ENCODE measurements at regions not wholly inside any gene's neighbourhood (a gene's known extent, or its start where the extent isn't known, plus 50 kb on each side); places are given as distances from the start of the nearest gene placed in this dataset.

- Histone ChIP-seq H3K27me3 (replicated peaks; ENCODE audit: insufficient read depth) (no peaks in the 10 kb centered on the region), H3K9me3 (no peaks in the 10 kb centered on the region), H3K27ac (no peak overlapping the region), H3K4me3 (no peak overlapping the region), H3K4me1 (replicated peaks) (no peaks in the 10 kb centered on the region), H3K36me3 (no peaks in the 10 kb centered on the region)
- no peak for DNase-seq (ENCODE audit: low spot score)
- TF ChIP-seq POLR2A (IDR thresholded peaks at IDR 0.05) (no peak), POLR2AphosphoS5 (IDR thresholded peaks at IDR 0.05) (no peak)
- TF ChIP-seq, protein P1, sequence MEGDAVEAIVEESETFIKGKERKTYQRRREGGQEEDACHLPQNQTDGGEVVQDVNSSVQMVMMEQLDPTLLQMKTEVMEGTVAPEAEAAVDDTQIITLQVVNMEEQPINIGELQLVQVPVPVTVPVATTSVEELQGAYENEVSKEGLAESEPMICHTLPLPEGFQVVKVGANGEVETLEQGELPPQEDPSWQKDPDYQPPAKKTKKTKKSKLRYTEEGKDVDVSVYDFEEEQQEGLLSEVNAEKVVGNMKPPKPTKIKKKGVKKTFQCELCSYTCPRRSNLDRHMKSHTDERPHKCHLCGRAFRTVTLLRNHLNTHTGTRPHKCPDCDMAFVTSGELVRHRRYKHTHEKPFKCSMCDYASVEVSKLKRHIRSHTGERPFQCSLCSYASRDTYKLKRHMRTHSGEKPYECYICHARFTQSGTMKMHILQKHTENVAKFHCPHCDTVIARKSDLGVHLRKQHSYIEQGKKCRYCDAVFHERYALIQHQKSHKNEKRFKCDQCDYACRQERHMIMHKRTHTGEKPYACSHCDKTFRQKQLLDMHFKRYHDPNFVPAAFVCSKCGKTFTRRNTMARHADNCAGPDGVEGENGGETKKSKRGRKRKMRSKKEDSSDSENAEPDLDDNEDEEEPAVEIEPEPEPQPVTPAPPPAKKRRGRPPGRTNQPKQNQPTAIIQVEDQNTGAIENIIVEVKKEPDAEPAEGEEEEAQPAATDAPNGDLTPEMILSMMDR (IDR thresholded peaks at IDR 0.05): no peak
- 76% methylated on average over 3 of the region's 3 CpGs for WGBS
- intact Hi-C loops (cut with DNase I): no loop called here
Observed at GRCh38 chr1:55338448-55338820, 123.3 kb upstream of the USP24 start.

- Histone ChIP-seq H3K27ac (no peak overlapping the region), H3K4me1 (replicated peaks) (no peaks in the 10 kb centered on the region), H3K36me3 (no peaks in the 10 kb centered on the region), H3K4me3 (no peak overlapping the region), H3K27me3 (replicated peaks; ENCODE audit: insufficient read depth) (no peaks in the 10 kb centered on the region), H3K9me3 (no peaks in the 10 kb centered on the region)
- DNase-seq (ENCODE audit: low spot score): no peak
- TF ChIP-seq, protein P1 (IDR thresholded peaks at IDR 0.05): peak in 3 of 4 experiments; percentile 31 to 39 (median 33)
- TF ChIP-seq POLR2A (IDR thresholded peaks at IDR 0.05): no peak
- WGBS: 45% methylated on average over 5 of the region's 5 CpGs
- intact Hi-C loops (cut with DNase I): no loop called here
Observed at GRCh38 chr1:55337801-55338447, 122.8 kb upstream of the USP24 start.

GRCh38 chr1:55334797-55335196 is 119.6 kb upstream of the USP24 start:
- Histone ChIP-seq H3K9me3 (no peaks in the 10 kb centered on the region), H3K36me3 (no peaks in the 10 kb centered on the region), H3K27me3 (replicated peaks; ENCODE audit: insufficient read depth) (no peaks in the 10 kb centered on the region), H3K27ac (no peak overlapping the region), H3K4me1 (replicated peaks) (no peaks in the 10 kb centered on the region), H3K4me3 (no peak overlapping the region)
- WGBS: 88% methylated on average over 6 of the region's 6 CpGs
- no peak for DNase-seq (ENCODE audit: low spot score)
- TF ChIP-seq POLR2AphosphoS5 (IDR thresholded peaks at IDR 0.05) (no peak), POLR2A (IDR thresholded peaks at IDR 0.05) (no peak)
- TF ChIP-seq, protein P1 (IDR thresholded peaks at IDR 0.05): no peak
- intact Hi-C loops (cut with DNase I): no loop called here

GRCh38 chr1:55334160-55334559 is 119.0 kb upstream of the USP24 start:
- no peak overlapping the region for H3K4me3 ChIP-seq
- intact Hi-C loops (cut with DNase I): no loop called here
- no peaks in the 10 kb centered on the region for H3K36me3 ChIP-seq
- TF ChIP-seq POLR2AphosphoS5 (IDR thresholded peaks at IDR 0.05) (no peak), POLR2A (IDR thresholded peaks at IDR 0.05) (no peak)
- TF ChIP-seq, protein P1 (IDR thresholded peaks at IDR 0.05): no peak
- no peak overlapping the region for H3K27ac ChIP-seq
- H3K27me3 ChIP-seq (replicated peaks; ENCODE audit: insufficient read depth): no peaks in the 10 kb centered on the region
- no peaks in the 10 kb centered on the region for H3K4me1 ChIP-seq (replicated peaks)
- no peak for DNase-seq (ENCODE audit: low spot score)
- 81% methylated on average over 3 of the region's 3 CpGs for WGBS
- no peaks in the 10 kb centered on the region for H3K9me3 ChIP-seq

- TF ChIP-seq, protein P1 (IDR thresholded peaks at IDR 0.05): no peak
- TF ChIP-seq POLR2A (IDR thresholded peaks at IDR 0.05): no peak
- no peak for TF ChIP-seq POLR2AphosphoS5 (IDR thresholded peaks at IDR 0.05)
- intact Hi-C loops (cut with DNase I): no loop called here
- no peaks in the 10 kb centered on the region for H3K27me3 ChIP-seq (replicated peaks; ENCODE audit: insufficient read depth)
- H3K9me3 ChIP-seq: no peaks in the 10 kb centered on the region
- no peaks in the 10 kb centered on the region for H3K36me3 ChIP-seq
- H3K4me3 ChIP-seq: no peak overlapping the region
- no peak for DNase-seq (ENCODE audit: low spot score)
- WGBS: 84% methylated on average over 5 of the region's 5 CpGs
- no peaks in the 10 kb centered on the region for H3K4me1 ChIP-seq (replicated peaks)
- H3K27ac ChIP-seq: no peak overlapping the region
Observed at GRCh38 chr1:55333461-55333860, 118.3 kb upstream of the USP24 start.

Data from prostate gland (tissue), 2 donors.